MCF 10A (cell line): ENCODE measurements at regions not wholly inside any gene's neighbourhood (a gene's known extent, or its start where the extent isn't known, plus 50 kb on each side); places are given as distances from the start of the nearest gene placed in this dataset.

Experiments used
- BruUV-seq: library from RNA; stranded (reverse); fragments of 400-500 nt; replicated peaks from 2 replicates; lab custom pipeline; 2021; lab: Mats Ljungman, UMichigan
- CTCF ChIA-PET: fragments of 300-600 bp; sonication (Branson Sonifier 250); formaldehyde crosslinking; extraction: SDS; loops from one replicate; lab custom pipeline; 2021; ENCODE audit warnings: antibody characterized with exemption, inconsistent platforms; lab: Yijun Ruan, JAX
- POLR2A ChIA-PET: fragments of 300-600, 350-650 bp; sonication (Branson Sonifier 250); formaldehyde crosslinking; extraction: SDS; loops from one replicate; lab custom pipeline; 2020; ENCODE audit warnings: antibody characterized with exemption, inconsistent platforms; lab: Yijun Ruan, JAX
- DNase-seq: peaks from one replicate; pipeline ENCODE4 v3.0.0-alpha.2; 2018; ENCODE audit not compliant: unreplicated experiment
- H3K27ac Mint-ChIP-seq: one replicate; pipeline ENCODE4 v1.8.0; 2022; ENCODE audit warnings: mild to moderate bottlenecking, low read depth, mixed read lengths; ENCODE audit not compliant: unreplicated experiment
- H3K27me3 Mint-ChIP-seq: one replicate; pipeline ENCODE4 v1.8.0; 2022; ENCODE audit warnings: mixed read lengths; ENCODE audit not compliant: insufficient read depth, unreplicated experiment
- H3K36me3 Mint-ChIP-seq: one replicate; pipeline ENCODE4 v1.8.0; 2022; ENCODE audit warnings: mild to moderate bottlenecking, moderate library complexity, mixed read lengths; ENCODE audit not compliant: insufficient read depth, unreplicated experiment
- H3K4me1 Mint-ChIP-seq: one replicate; pipeline ENCODE4 v1.8.0; 2022; ENCODE audit warnings: mixed read lengths; ENCODE audit not compliant: insufficient read depth, unreplicated experiment
- H3K4me3 Mint-ChIP-seq: one replicate; pipeline ENCODE4 v1.8.0; 2022; ENCODE audit warnings: mild to moderate bottlenecking, moderate library complexity, mixed read lengths; ENCODE audit not compliant: unreplicated experiment
- H3K9me3 Mint-ChIP-seq: one replicate; pipeline ENCODE4 v1.8.0; 2022; ENCODE audit warnings: mixed read lengths; ENCODE audit not compliant: unreplicated experiment
- intact Hi-C: fragments of 100-400 bp; cut with micrococcal nuclease; formaldehyde crosslinking; loops from 2 replicates; pipeline ENCODE4 v1.14.1; 2022
- TF ChIP-seq, protein P1 (sequence below): fragments of 200-600 bp; IDR thresholded peaks from one replicate; pipeline ENCODE4 v1.8.0; 2022; ENCODE audit warnings: antibody characterized with exemption, mild to moderate bottlenecking; ENCODE audit not compliant: unreplicated experiment

DNA sequence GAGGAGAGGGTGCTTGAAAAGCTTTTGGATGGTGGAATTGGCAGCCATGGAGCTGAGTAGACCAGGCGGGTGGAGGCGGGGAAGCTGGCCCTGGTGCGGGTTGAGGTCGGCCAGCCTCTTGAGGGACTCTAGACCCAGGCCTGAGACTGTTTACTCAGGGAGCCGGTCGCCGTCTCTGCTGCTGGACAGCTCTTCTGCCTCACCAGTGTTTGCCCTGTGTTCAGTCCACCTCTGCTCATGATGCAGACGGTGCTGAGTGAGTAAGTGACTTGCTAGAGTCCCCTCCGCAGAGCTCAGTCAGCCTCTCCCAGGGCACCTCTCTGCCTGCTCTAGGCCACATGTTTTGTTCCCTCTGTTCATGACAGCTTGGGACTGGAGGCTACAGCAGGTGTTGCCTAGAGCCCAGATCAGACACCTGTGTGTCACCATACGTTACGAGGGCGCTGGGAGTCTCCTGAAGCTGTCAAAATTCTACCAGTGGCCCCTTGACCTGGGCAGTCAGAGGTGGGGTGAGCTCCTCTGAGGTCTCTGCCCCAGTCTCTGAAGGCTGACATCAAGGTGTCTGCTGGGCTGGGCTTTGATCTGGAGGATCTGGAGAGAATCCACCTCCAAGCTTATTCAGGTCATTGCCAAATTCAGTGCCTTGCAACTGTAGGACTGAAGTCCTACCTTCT is 73.5 kb upstream of the WNT4 start:
- DNase-seq = no peak
- TF ChIP-seq, protein P1, sequence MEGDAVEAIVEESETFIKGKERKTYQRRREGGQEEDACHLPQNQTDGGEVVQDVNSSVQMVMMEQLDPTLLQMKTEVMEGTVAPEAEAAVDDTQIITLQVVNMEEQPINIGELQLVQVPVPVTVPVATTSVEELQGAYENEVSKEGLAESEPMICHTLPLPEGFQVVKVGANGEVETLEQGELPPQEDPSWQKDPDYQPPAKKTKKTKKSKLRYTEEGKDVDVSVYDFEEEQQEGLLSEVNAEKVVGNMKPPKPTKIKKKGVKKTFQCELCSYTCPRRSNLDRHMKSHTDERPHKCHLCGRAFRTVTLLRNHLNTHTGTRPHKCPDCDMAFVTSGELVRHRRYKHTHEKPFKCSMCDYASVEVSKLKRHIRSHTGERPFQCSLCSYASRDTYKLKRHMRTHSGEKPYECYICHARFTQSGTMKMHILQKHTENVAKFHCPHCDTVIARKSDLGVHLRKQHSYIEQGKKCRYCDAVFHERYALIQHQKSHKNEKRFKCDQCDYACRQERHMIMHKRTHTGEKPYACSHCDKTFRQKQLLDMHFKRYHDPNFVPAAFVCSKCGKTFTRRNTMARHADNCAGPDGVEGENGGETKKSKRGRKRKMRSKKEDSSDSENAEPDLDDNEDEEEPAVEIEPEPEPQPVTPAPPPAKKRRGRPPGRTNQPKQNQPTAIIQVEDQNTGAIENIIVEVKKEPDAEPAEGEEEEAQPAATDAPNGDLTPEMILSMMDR = no peak
- H3K27me3 Mint-ChIP-seq = peaks cover 86% of the 10 kb centered on the region
- H3K4me3 Mint-ChIP-seq = no peak overlapping the region
- POLR2A ChIA-PET = interaction anchor here (0.7 to 1.6 kb wide), 2 partner anchors 13 to 43 kb away, joined by 3 to 6 read pairs; no protein-coding TSS in a partner anchor
- peaks cover 6% of the 10 kb centered on the region for H3K4me1 Mint-ChIP-seq
- CTCF ChIA-PET = no interaction called here
- no TSS peak for BruUV-seq
- H3K9me3 Mint-ChIP-seq = no peaks in the 10 kb centered on the region
- intact Hi-C loops = no loop called here
- no peak overlapping the region for H3K27ac Mint-ChIP-seq
- H3K36me3 Mint-ChIP-seq = no peaks in the 10 kb centered on the region

DNA sequence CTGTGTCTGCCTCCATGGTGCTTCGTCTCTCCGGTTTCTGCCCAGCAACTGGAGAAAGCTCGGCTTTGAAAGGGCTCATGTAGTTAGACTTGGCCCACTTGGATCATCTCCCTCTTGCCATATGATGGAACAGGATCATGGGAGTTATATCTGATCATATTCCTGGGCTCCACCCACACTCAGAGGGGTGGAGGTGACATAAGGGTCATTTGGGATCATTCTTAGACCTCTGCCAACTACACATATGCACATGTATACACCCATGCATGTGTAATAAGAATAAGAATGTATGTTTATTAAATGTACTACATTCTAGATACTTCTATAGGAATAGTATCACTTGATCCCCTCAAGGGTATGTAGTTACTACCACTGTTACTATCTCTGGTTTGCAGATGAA is 74.1 kb upstream of the WNT4 start:
- Mint-ChIP-seq H3K36me3 (no peaks in the 10 kb centered on the region), H3K4me3 (no peak overlapping the region), H3K27me3 (peaks cover 86% of the 10 kb centered on the region), H3K9me3 (no peaks in the 10 kb centered on the region), H3K27ac (no peak overlapping the region), H3K4me1 (peaks cover 6% of the 10 kb centered on the region)
- intact Hi-C loops = no loop called here
- POLR2A ChIA-PET = interaction anchor here (1.6 kb wide), 1 partner anchor 13 kb away, joined by 6 read pairs; no protein-coding TSS in a partner anchor
- DNase-seq = no peak
- CTCF ChIA-PET = no interaction called here
- no TSS peak for BruUV-seq
- TF ChIP-seq, protein P1 = no peak

DNA sequence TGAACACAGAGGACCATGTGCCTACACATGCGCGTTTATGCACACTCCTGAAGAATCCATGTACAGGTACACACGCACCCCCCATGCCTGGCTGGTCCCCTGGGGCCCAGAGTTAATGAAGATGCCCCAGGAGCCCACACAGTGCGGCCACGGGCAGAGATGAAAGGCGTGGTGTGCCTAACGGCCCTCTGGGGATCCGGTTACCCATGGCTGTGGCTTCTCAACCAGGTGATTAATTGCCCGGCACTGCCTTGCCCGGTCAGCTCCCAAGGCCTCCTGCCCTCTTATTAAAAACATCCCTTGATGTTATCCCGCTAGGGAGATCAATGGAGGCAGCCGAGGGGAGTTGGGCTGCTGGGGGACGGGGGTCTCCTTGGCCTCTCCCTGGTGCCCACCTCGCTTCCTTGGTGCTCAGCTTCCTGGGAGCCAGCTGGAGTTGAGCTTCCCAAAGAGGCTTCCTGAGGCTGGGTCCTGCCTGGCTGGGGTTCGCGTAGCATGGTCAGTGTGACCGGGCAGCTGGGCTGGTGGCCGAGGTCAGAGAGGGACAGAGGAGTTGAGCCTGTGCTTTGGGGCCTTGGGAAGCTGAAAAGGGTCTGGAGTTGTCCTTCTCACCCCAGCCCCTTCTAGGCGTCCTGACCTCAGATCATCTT is 75.0 kb upstream of the WNT4 start:
- CTCF ChIA-PET = no interaction called here
- H3K4me1 Mint-ChIP-seq = peaks cover 6% of the 10 kb centered on the region
- POLR2A ChIA-PET = no interaction called here
- intact Hi-C loops = no loop called here
- no peak for DNase-seq
- no peaks in the 10 kb centered on the region for H3K9me3 Mint-ChIP-seq
- H3K27ac Mint-ChIP-seq = no peak overlapping the region
- BruUV-seq = no TSS peak
- TF ChIP-seq, protein P1 = no peak
- H3K4me3 Mint-ChIP-seq = no peak overlapping the region
- no peaks in the 10 kb centered on the region for H3K36me3 Mint-ChIP-seq
- peaks cover 86% of the 10 kb centered on the region for H3K27me3 Mint-ChIP-seq

DNA sequence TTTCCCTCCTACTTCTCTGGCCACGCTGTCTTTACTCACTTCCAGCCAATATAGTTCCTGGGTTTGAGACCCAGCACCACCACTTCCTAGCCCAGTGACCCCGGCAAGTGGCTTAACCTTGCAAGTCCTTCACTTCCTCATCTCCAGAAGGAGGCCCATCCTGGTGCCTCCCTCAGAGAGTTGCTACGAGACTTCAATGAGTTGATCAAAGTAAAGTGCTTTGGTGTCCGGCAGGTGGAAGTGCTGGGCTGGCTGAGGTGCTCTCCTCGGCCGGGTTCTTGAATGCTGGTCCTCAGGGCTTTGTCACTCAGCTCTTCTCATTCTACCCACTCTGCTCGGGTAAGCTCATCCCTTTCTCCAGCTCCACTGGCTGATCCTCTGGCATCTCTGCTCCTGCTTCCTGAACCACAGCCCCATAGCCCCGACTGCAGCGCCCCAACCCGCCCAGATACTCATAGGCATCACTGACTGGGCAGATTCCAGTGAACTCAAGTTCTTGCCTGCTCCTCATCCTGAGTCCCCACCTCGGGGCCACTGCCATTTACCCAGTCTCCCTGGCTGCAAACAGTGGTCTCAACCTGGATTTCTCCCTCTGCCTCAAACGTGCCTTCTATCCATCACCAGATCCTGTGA is 75.8 kb upstream of the WNT4 start:
- TF ChIP-seq, protein P1 = no peak
- CTCF ChIA-PET = no interaction called here
- Mint-ChIP-seq H3K27me3 (peaks cover 83% of the 10 kb centered on the region), H3K4me1 (peaks cover 6% of the 10 kb centered on the region), H3K9me3 (no peaks in the 10 kb centered on the region), H3K36me3 (no peaks in the 10 kb centered on the region), H3K27ac (no peak overlapping the region), H3K4me3 (no peak overlapping the region)
- BruUV-seq = no TSS peak
- POLR2A ChIA-PET = no interaction called here
- intact Hi-C loops = no loop called here
- no peak for DNase-seq
